ENCODE measurements at regions not wholly inside any gene's neighbourhood (a gene's known extent, or its start where the extent isn't known, plus 50 kb on each side); places are given as distances from the start of the nearest gene placed in this dataset.
"Not testable (repeated sequence)": the region's sequence is repeated elsewhere in the genome, so short reads cannot be mapped to it uniquely, and the experiment has no call there.

DNA sequence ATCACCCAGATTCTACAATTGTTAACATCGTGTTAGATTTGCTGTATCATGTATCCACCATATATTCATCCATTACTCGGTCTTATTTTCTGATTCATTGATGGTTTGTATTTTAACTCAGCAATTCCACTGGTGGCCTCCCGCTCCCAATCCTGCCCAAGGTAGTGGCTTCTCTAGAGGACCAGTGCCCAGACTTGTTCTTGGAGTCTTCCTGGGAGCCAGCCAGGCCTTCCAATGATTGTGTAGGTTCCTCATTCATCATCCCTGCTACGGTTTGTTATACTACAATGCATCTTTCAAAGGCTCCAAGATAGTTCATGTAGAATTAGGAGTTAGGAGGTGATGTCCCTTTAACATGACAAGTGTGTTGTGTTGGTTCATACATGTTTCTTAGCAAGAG lies 451.1 kb downstream of the SETD4 start:
- Histone ChIP-seq H3K9ac (ENCODE audit: low read length) (no peak overlapping the region), H3K27me3 (ENCODE audit: control insufficient read depth, insufficient read depth, low read length) (no peaks in the 10 kb centered on the region), H3K36me3 (ENCODE audit: control insufficient read depth, insufficient read depth, low read length) (no peaks in the 10 kb centered on the region), H3K4me1 (ENCODE audit: control insufficient read depth, insufficient read depth, low read length) (no peaks in the 10 kb centered on the region), H3K9me3 (ENCODE audit: control insufficient read depth, low read length) (no peaks in the 10 kb centered on the region), H3K4me3 (ENCODE audit: low read length) (no peak overlapping the region)

DNA sequence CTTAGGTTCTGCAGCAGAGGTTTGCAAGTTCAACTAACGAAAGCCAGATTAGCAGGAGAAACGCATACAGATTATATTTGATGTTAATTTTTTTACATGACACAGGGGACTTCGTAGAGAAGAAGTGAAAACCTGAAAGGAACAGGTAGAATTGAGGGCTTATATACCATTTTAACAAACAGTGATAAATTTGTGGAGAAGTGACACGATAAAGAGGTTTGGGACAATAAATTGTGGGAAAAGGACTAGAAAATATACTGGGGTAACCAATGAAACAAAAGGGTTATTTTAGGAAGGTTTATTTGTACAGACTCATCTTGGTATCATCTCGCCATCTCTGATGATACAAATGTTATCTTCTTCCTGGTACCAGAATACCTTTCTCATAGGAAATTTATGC lies 452.9 kb downstream of the SETD4 start:
- Histone ChIP-seq H3K4me3 (ENCODE audit: low read length) (no peak overlapping the region), H3K4me1 (ENCODE audit: control insufficient read depth, insufficient read depth, low read length) (no peaks in the 10 kb centered on the region), H3K36me3 (ENCODE audit: control insufficient read depth, insufficient read depth, low read length) (no peaks in the 10 kb centered on the region), H3K9me3 (ENCODE audit: control insufficient read depth, low read length) (no peaks in the 10 kb centered on the region), H3K27me3 (ENCODE audit: control insufficient read depth, insufficient read depth, low read length) (no peaks in the 10 kb centered on the region), H3K9ac (ENCODE audit: low read length) (no peak overlapping the region)

DNA sequence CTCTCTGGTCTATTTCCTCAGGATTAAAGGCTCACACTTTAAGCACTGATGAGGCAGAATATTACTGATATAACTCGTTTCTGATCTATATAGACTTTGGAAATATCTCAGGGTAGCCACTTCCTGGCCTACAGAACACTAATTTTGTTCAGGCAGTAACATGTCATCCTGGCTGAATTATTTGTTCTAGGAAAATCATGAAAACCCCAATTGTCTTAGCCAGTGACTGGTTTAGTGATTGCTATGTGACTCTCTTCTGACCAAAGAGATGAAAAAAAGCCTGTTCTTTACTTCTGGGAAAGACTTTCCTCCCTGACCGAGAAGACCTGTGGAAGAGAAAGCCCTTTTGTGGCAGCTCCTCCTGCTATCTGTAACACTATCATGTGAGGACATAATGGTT lies 453.7 kb downstream of the SETD4 start:
- no peak overlapping the region for H3K4me3 ChIP-seq (ENCODE audit: low read length)
- H3K36me3 ChIP-seq (ENCODE audit: control insufficient read depth, insufficient read depth, low read length), result no peaks in the 10 kb centered on the region
- H3K4me1 ChIP-seq (ENCODE audit: control insufficient read depth, insufficient read depth, low read length), result no peaks in the 10 kb centered on the region
- H3K27me3 ChIP-seq (ENCODE audit: control insufficient read depth, insufficient read depth, low read length), result no peaks in the 10 kb centered on the region
- no peak overlapping the region for H3K9ac ChIP-seq (ENCODE audit: low read length)
- H3K9me3 ChIP-seq (ENCODE audit: control insufficient read depth, low read length), result no peaks in the 10 kb centered on the region

DNA sequence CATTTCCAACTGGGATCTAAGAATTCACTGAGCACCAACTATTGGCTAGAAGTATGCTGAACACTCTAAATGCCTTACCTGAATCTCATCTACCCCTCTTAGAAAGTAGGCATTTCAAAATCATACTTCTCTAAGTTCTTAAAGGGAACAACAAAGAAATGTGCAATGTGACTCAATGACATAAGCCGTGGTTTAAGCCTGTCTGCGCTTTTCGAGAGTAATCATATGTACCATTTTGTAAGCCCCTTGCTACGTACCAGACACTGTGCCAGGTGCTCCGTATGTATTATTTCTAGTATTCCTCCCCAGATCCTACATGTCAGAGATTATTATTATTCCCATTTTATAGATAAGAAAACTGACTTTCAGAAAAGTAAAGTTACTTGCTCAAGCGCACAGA lies 454.2 kb downstream of the SETD4 start:
- no peaks in the 10 kb centered on the region for H3K4me1 ChIP-seq (ENCODE audit: control insufficient read depth, insufficient read depth, low read length)
- H3K36me3 ChIP-seq (ENCODE audit: control insufficient read depth, insufficient read depth, low read length), result no peaks in the 10 kb centered on the region
- H3K27me3 ChIP-seq (ENCODE audit: control insufficient read depth, insufficient read depth, low read length), result no peaks in the 10 kb centered on the region
- no peaks in the 10 kb centered on the region for H3K9me3 ChIP-seq (ENCODE audit: control insufficient read depth, low read length)
- no peak overlapping the region for H3K9ac ChIP-seq (ENCODE audit: low read length)
- H3K4me3 ChIP-seq (ENCODE audit: low read length), result no peak overlapping the region

DNA sequence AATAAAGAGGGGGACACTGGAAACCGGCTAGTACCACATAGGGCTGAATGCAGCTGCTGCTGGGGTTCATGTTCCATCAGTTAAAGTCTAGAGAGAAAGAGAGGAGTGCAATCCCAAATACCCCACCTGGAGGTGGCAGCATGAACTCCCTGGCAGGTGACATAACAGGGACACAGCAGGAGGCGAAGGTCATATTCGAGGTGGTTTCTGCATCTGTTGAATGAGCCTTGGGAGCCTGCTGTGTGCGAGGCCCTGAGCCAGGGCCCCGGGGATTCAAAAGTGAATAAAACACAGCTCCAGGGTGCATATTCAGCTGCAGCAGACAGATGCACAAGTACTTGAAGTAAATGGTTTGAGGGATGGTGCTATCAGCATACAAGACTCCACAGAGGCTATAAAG lies 456.8 kb downstream of the SETD4 start:
- no peak overlapping the region for H3K4me3 ChIP-seq (ENCODE audit: low read length)
- H3K36me3 ChIP-seq (ENCODE audit: control insufficient read depth, insufficient read depth, low read length), result no peaks in the 10 kb centered on the region
- no peak overlapping the region for H3K9ac ChIP-seq (ENCODE audit: low read length)
- no peaks in the 10 kb centered on the region for H3K4me1 ChIP-seq (ENCODE audit: control insufficient read depth, insufficient read depth, low read length)
- no peaks in the 10 kb centered on the region for H3K9me3 ChIP-seq (ENCODE audit: control insufficient read depth, low read length)
- H3K27me3 ChIP-seq (ENCODE audit: control insufficient read depth, insufficient read depth, low read length), result no peaks in the 10 kb centered on the region

DNA sequence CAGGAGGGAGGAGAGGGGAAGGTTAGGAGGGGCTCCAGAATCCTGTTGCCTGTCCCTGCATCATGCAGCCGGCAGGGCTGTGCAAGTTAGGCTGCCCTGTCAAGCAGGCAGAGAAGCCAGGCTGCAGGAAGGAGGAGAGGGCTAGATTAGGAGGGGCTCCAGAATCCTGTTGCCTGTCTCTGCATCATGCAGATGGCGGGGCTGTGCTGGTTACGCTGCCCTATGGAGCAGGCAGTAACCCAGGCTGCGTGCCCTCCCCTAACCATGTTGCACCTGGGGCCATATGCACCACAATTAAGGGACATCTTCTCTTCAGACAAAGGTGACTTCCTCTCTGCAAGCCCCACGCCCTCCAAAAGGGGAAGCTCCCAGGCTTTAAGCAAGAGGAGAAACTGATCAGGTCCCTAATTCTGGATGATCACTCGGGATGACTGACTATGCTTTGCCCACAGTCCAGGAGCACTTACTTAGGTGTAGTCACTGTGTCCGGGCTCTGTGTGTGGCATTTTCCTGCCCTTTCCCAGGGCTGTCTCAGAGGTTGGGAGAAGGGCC lies 457.4 kb downstream of the SETD4 start:
- Histone ChIP-seq H3K4me3 (ENCODE audit: low read length) (no peak overlapping the region), H3K27me3 (ENCODE audit: control insufficient read depth, insufficient read depth, low read length) (no peaks in the 10 kb centered on the region), H3K4me1 (ENCODE audit: control insufficient read depth, insufficient read depth, low read length) (no peaks in the 10 kb centered on the region)

DNA sequence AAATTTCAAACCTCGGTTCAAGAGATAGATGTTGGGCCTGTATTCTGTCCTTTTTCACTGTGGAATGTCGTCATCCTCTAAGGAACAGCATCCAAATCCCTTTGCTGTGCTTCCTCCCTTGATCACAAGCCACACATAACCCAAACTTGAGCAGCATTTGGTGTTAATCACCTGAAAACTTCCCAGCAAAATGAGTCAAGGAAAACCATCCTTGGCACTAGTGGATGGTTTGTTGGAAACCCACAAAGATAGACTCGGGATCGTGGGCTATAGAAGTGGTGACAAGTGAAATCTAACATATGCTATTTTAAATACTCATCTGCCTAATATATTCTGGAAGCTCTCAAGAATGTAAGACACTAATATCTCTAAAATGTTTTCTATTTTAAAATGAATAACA lies 459.1 kb downstream of the SETD4 start:
- Histone ChIP-seq H3K27me3 (ENCODE audit: control insufficient read depth, insufficient read depth, low read length) (no peaks in the 10 kb centered on the region), H3K9ac (ENCODE audit: low read length) (no peak overlapping the region), H3K36me3 (ENCODE audit: control insufficient read depth, insufficient read depth, low read length) (no peaks in the 10 kb centered on the region), H3K4me1 (ENCODE audit: control insufficient read depth, insufficient read depth, low read length) (no peaks in the 10 kb centered on the region), H3K9me3 (ENCODE audit: control insufficient read depth, low read length) (no peaks in the 10 kb centered on the region), H3K4me3 (ENCODE audit: low read length) (no peak overlapping the region)

More for the DNA sequence above, 457.4 kb downstream of the SETD4 start:
- Histone ChIP-seq H3K9me3 (ENCODE audit: control insufficient read depth, low read length) (no peaks in the 10 kb centered on the region), H3K36me3 (ENCODE audit: control insufficient read depth, insufficient read depth, low read length) (no peaks in the 10 kb centered on the region), H3K9ac (ENCODE audit: low read length) (no peak overlapping the region)

DNA sequence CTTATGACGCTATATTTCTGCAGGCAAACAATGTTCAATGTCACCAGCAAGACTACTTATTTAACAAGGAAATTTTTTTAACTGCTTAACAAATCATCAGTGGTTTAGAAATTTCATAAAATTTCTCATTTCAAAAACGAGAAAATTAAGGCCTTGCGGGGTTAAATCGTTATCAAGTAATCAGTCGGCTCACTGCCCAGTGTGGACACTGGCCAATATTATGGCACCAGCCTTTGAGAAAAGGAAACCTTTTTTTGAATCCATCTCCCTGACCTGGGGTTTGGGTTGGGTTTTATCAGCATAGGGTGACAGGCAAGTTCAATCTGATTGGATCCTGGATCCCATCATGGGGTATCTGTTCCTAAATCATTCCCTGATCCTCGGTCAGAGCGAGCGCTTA lies 461.2 kb downstream of the SETD4 start:
- H3K4me1 ChIP-seq (ENCODE audit: control insufficient read depth, insufficient read depth, low read length), result no peaks in the 10 kb centered on the region
- H3K9ac ChIP-seq (ENCODE audit: low read length), result no peak overlapping the region
- H3K36me3 ChIP-seq (ENCODE audit: control insufficient read depth, insufficient read depth, low read length), result no peaks in the 10 kb centered on the region
- no peaks in the 10 kb centered on the region for H3K27me3 ChIP-seq (ENCODE audit: control insufficient read depth, insufficient read depth, low read length)
- no peaks in the 10 kb centered on the region for H3K9me3 ChIP-seq (ENCODE audit: control insufficient read depth, low read length)
- no peak overlapping the region for H3K4me3 ChIP-seq (ENCODE audit: low read length)

DNA sequence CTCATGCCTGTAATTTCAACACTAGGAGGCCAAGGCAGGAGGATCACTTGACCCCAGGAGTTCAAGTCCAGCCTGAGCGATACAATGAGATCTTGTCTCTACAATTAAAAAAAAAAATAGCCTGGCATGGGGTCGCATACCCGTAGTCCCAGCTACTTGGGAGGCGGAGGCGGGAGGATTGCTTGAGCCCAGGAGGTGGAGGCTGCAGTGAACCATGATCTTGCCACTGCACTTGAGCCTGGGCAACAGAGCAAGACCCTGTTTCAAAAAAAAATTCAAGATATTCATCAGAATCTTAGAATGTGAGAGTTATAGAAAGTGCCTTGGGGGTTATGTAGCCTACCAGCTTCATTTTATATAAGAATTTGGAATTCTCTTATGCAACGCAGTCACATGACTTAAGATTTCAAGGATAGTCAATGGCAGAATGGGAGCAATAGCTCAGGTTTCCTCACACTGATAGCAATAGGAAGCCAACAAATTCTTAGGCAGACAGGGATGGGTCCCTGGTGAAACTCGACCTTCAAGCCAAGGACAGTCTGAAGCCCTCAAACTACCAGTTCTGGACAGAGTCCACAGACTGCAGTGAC lies 462.5 kb downstream of the SETD4 start:
- Histone ChIP-seq H3K9ac (ENCODE audit: low read length) (no peak overlapping the region), H3K4me1 (ENCODE audit: control insufficient read depth, insufficient read depth, low read length) (no peaks in the 10 kb centered on the region), H3K27me3 (ENCODE audit: control insufficient read depth, insufficient read depth, low read length) (no peaks in the 10 kb centered on the region), H3K36me3 (ENCODE audit: control insufficient read depth, insufficient read depth, low read length) (no peaks in the 10 kb centered on the region), H3K4me3 (ENCODE audit: low read length) (no peak overlapping the region), H3K9me3 (ENCODE audit: control insufficient read depth, low read length) (no peaks in the 10 kb centered on the region)

DNA sequence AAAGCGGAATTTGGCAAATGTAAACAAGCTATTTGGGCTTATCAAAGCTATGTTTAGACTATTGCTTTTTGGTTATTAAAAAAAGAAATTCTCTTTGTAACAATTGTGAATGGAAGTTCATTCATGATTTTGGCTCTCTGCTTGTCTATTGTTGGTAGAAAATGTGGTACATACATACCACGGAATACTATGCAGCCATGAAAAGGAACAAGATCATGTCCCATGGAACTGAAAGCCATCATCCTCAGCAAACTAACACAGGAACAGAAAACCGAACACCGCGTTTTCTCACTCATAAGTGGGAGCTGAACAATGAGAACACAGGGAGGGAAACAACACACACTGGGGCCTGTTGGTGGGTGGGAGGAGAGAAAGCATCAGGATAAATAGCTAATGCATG lies 465.4 kb downstream of the SETD4 start:
- Histone ChIP-seq H3K36me3 (ENCODE audit: control insufficient read depth, insufficient read depth, low read length) (no peaks in the 10 kb centered on the region), H3K27me3 (ENCODE audit: control insufficient read depth, insufficient read depth, low read length) (no peaks in the 10 kb centered on the region), H3K4me1 (ENCODE audit: control insufficient read depth, insufficient read depth, low read length) (no peaks in the 10 kb centered on the region), H3K4me3 (ENCODE audit: low read length) (no peak overlapping the region), H3K9me3 (ENCODE audit: control insufficient read depth, low read length) (no peaks in the 10 kb centered on the region), H3K9ac (ENCODE audit: low read length) (no peak overlapping the region)

DNA sequence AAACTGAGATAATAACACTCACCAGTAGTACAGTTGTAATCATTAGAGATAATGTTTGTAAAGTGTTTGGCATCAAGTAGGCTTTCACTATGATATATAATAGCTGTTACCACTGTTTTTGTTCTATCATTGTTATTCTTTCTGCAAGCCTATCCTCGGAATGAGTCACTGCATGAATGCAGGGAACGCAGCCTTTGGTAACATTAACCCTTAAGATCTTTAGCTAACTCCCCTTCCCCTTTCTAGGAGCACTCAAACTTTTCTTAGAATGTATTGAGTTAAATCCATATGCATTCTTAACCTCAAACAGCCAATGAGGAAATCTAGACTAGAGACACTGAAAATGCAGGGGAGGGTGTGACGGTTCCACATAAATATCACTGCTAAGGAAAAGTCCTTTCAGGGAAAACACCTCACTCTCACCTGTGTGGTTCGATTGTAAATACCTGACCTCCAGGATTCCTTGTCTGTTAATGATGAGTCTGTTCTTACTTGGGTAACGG lies 467.3 kb downstream of the SETD4 start:
- Histone ChIP-seq H3K4me1 (ENCODE audit: control insufficient read depth, insufficient read depth, low read length) (no peaks in the 10 kb centered on the region), H3K36me3 (ENCODE audit: control insufficient read depth, insufficient read depth, low read length) (no peaks in the 10 kb centered on the region), H3K9ac (ENCODE audit: low read length) (no peak overlapping the region), H3K4me3 (ENCODE audit: low read length) (no peak overlapping the region), H3K9me3 (ENCODE audit: control insufficient read depth, low read length) (no peaks in the 10 kb centered on the region), H3K27me3 (ENCODE audit: control insufficient read depth, insufficient read depth, low read length) (no peaks in the 10 kb centered on the region)

DNA sequence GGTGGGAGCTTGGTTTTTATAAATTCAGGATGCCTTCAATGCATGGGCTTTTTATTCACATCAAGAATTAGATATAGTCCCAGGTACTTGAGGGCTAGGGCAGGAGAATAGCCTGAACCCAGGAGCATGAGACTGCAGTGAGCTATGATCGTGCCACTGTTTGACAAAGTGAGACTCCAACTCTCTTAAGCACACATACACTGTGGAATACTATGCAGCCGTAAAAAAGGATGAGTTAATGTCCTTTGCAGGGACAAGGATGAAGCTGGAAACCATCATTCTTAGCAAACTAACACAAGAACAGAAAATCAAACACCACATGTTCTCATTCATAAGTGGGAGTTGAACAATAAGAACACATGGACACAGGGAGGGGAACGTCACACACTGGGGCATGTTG lies 470.0 kb downstream of the SETD4 start:
- H3K9me3 ChIP-seq (ENCODE audit: control insufficient read depth, low read length); H3K4me3 ChIP-seq (ENCODE audit: low read length); H3K9ac ChIP-seq (ENCODE audit: low read length); H3K36me3 ChIP-seq (ENCODE audit: control insufficient read depth, insufficient read depth, low read length); H3K27me3 ChIP-seq (ENCODE audit: control insufficient read depth, insufficient read depth, low read length); H3K4me1 ChIP-seq (ENCODE audit: control insufficient read depth, insufficient read depth, low read length): not testable (repeated sequence)
